Naive thymus-derived CD4-positive, alpha-beta T cell (primary cell): ENCODE measurements at regions not wholly inside any gene's neighbourhood (a gene's known extent, or its start where the extent isn't known, plus 50 kb on each side); places are given as distances from the start of the nearest gene placed in this dataset.

Experiments
- ATAC-seq: fragments of 150-1000 bp; cut with Tn5 transposase; 2 replicates; pipeline ENCODE4 v1.10.0; 2021; ENCODE audit warnings: mild to moderate bottlenecking, moderate library complexity
- CTCF ChIA-PET: fragments of 350-600 bp; sonication (Branson Sonifier 250); formaldehyde crosslinking; loops from one replicate; lab custom pipeline; 2021; ENCODE audit warnings: antibody characterized with exemption; lab: Charles Lee
- POLR2A ChIA-PET: fragments of 350-600 bp; sonication (Branson Sonifier 250); formaldehyde crosslinking; loops from one replicate; lab custom pipeline; 2021; ENCODE audit warnings: antibody characterized with exemption, inconsistent platforms; lab: Charles Lee
- DNase-seq, 9 donors: peaks; one replicate each; pipeline versions ENCODE4 v3.0.0 to v3.0.0-alpha.2; 2020 to 2022; ENCODE audit warnings: mixed read lengths in 1 of 9
- H3K27ac ChIP-seq: one replicate; pipeline ENCODE4 v1.7.0; 2013; ENCODE audit warnings: mild to moderate bottlenecking, low read depth, low read length, moderate library complexity
- H3K27me3 ChIP-seq, 2 donors: one replicate each; pipeline ENCODE4 v1.7.0; 2013; ENCODE audit warnings: low read length in 2 of 2, mild to moderate bottlenecking in 2 of 2, moderate library complexity in 2 of 2; ENCODE audit not compliant: control insufficient read depth in 2 of 2, insufficient read depth in 2 of 2
- H3K36me3 ChIP-seq, 3 experiments: 1 replicate in 2 of 3; 2 replicates in 1 of 3; pipeline ENCODE4 v1.7.0; 2013; ENCODE audit warnings: low read length in 3 of 3, mild to moderate bottlenecking in 3 of 3, moderate library complexity in 1 of 3; ENCODE audit not compliant: insufficient read depth in 3 of 3, control insufficient read depth in 2 of 3
- H3K4me1 ChIP-seq, 2 donors: one replicate each; pipeline ENCODE4 v1.7.0; 2013; ENCODE audit warnings: low read length in 2 of 2, mild to moderate bottlenecking in 2 of 2, moderate library complexity in 1 of 2; ENCODE audit not compliant: control insufficient read depth in 2 of 2, insufficient read depth in 2 of 2
- H3K4me3 ChIP-seq: 2 replicates; pipeline ENCODE4 v1.7.0; 2013; ENCODE audit warnings: mild to moderate bottlenecking, low read length
- H3K9me3 ChIP-seq, 3 experiments: 1 replicate in 2 of 3; 2 replicates in 1 of 3; pipeline ENCODE4 v1.7.0; 2013; ENCODE audit warnings: low read length in 3 of 3; ENCODE audit not compliant: control insufficient read depth in 2 of 3
- H3K27ac Mint-ChIP-seq, 9 donors: one replicate each; pipeline ENCODE4 v1.8.0; 2020 to 2022; ENCODE audit warnings: mixed read lengths in 9 of 9, mild to moderate bottlenecking in 8 of 9, moderate library complexity in 5 of 9, inconsistent platforms in 2 of 9
- H3K27me3 Mint-ChIP-seq, 5 donors: one replicate each; pipeline ENCODE4 v1.8.0; 2021 to 2022; ENCODE audit warnings: mixed read lengths in 5 of 5, mild to moderate bottlenecking in 1 of 5
- H3K36me3 Mint-ChIP-seq, 5 donors: one replicate each; pipeline ENCODE4 v1.8.0; 2020 to 2022; ENCODE audit warnings: mixed read lengths in 5 of 5, mild to moderate bottlenecking in 3 of 5, inconsistent platforms in 1 of 5
- H3K4me1 Mint-ChIP-seq, 7 donors: one replicate each; pipeline ENCODE4 v1.8.0; 2020 to 2022; ENCODE audit warnings: mixed read lengths in 7 of 7, mild to moderate bottlenecking in 3 of 7, inconsistent platforms in 1 of 7
- H3K4me3 Mint-ChIP-seq, 10 donors: one replicate each; pipeline ENCODE4 v1.8.0; 2020 to 2022; ENCODE audit warnings: mild to moderate bottlenecking in 10 of 10, mixed read lengths in 10 of 10, moderate library complexity in 6 of 10, inconsistent platforms in 2 of 10
- H3K9me3 Mint-ChIP-seq, 11 donors: one replicate each; pipeline ENCODE4 v1.8.0; 2020 to 2022; ENCODE audit warnings: mixed read lengths in 11 of 11, mild to moderate bottlenecking in 4 of 11, inconsistent platforms in 1 of 11, moderate library complexity in 1 of 11
- intact Hi-C, 2 donors: fragments of 100-400 bp; cut with micrococcal nuclease; formaldehyde crosslinking; loops; one replicate each; pipeline ENCODE4 v1.15.1; 2023

- Histone ChIP-seq H3K4me1 (no peaks in the 10 kb centered on the region), H3K4me3 (no peak overlapping the region), H3K27me3 (no peaks in the 10 kb centered on the region), H3K36me3 (no peaks in the 10 kb centered on the region), H3K27ac (no peak overlapping the region), H3K9me3 (no peaks in the 10 kb centered on the region)
- Mint-ChIP-seq H3K9me3 (peaks cover 0 to 7% (median 0%) of the 10 kb centered on the region in 11 donors), H3K36me3 (no peaks in the 10 kb centered on the region), H3K4me1 (no peaks in the 10 kb centered on the region), H3K27ac (no peak overlapping the region), H3K4me3 (no peak overlapping the region), H3K27me3 (peaks cover 0 to 4% (median 0%) of the 10 kb centered on the region in 5 donors)
- ATAC-seq, result no peak
- intact Hi-C loops, result no loop called here
- no peak for DNase-seq
- CTCF ChIA-PET, result no interaction called here
- POLR2A ChIA-PET, result no interaction called here
Observed at GRCh38 chr19:28519218-28519779, 693.7 kb downstream of the UQCRFS1 start.

DNA sequence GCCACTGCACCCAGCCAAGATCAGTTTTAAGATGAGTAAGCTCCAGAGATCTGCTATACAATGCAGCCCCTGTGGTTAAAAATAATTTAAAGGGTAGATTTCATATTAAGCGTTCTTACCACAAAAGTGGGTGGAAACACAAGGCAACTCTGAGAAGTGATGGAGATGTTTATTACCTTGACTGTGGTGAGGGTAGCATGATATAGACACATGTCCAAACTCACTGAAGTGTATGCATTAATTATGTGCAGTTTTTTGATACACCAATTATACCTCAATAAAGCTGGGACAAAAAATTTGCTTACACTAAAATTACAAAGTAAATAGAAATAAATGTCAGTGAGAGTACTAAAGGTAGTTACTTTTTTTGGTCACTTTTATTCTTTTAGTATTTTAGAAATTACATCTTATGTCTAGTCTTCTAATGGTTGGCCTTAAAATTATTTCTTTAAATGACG, 696.5 kb downstream of the UQCRFS1 start:
- peaks cover 0 to 2% (median 0%) of the 10 kb centered on the region in 11 donors for H3K9me3 Mint-ChIP-seq
- no peak overlapping the region for H3K27ac Mint-ChIP-seq
- H3K36me3 Mint-ChIP-seq, result no peaks in the 10 kb centered on the region
- ATAC-seq (no peak), DNase-seq (no peak)
- Histone ChIP-seq H3K27ac (no peak overlapping the region), H3K4me1 (no peaks in the 10 kb centered on the region), H3K9me3 (no peaks in the 10 kb centered on the region), H3K4me3 (no peak overlapping the region), H3K36me3 (no peaks in the 10 kb centered on the region), H3K27me3 (no peaks in the 10 kb centered on the region)
- no peak overlapping the region for H3K4me3 Mint-ChIP-seq
- ChIA-PET CTCF (no interaction called here), POLR2A (no interaction called here)
- H3K4me1 Mint-ChIP-seq, result no peaks in the 10 kb centered on the region
- peaks cover 0 to 4% (median 0%) of the 10 kb centered on the region in 5 donors for H3K27me3 Mint-ChIP-seq
- intact Hi-C loops, result no loop called here

GRCh38 chr19:28514166-28514565, 698.8 kb downstream of the UQCRFS1 start:
- H3K4me1 Mint-ChIP-seq, result no peaks in the 10 kb centered on the region
- peaks cover 0 to 7% (median 0%) of the 10 kb centered on the region in 11 donors for H3K9me3 Mint-ChIP-seq
- DNase-seq (no peak), ATAC-seq (no peak)
- Histone ChIP-seq H3K36me3 (no peaks in the 10 kb centered on the region), H3K27me3 (no peaks in the 10 kb centered on the region), H3K4me1 (no peaks in the 10 kb centered on the region), H3K9me3 (no peaks in the 10 kb centered on the region), H3K4me3 (no peak overlapping the region), H3K27ac (no peak overlapping the region)
- ChIA-PET POLR2A (no interaction called here), CTCF (no interaction called here)
- H3K4me3 Mint-ChIP-seq, result no peak overlapping the region
- H3K36me3 Mint-ChIP-seq, result no peaks in the 10 kb centered on the region
- peaks cover 0 to 10% (median 4%) of the 10 kb centered on the region in 5 donors for H3K27me3 Mint-ChIP-seq
- no peak overlapping the region for H3K27ac Mint-ChIP-seq
- intact Hi-C loops, result no loop called here

- POLR2A ChIA-PET, result no interaction called here
- H3K4me3 Mint-ChIP-seq, result no peak overlapping the region
Observed at GRCh38 chr19:28511655-28512054, 701.3 kb downstream of the UQCRFS1 start.

DNA sequence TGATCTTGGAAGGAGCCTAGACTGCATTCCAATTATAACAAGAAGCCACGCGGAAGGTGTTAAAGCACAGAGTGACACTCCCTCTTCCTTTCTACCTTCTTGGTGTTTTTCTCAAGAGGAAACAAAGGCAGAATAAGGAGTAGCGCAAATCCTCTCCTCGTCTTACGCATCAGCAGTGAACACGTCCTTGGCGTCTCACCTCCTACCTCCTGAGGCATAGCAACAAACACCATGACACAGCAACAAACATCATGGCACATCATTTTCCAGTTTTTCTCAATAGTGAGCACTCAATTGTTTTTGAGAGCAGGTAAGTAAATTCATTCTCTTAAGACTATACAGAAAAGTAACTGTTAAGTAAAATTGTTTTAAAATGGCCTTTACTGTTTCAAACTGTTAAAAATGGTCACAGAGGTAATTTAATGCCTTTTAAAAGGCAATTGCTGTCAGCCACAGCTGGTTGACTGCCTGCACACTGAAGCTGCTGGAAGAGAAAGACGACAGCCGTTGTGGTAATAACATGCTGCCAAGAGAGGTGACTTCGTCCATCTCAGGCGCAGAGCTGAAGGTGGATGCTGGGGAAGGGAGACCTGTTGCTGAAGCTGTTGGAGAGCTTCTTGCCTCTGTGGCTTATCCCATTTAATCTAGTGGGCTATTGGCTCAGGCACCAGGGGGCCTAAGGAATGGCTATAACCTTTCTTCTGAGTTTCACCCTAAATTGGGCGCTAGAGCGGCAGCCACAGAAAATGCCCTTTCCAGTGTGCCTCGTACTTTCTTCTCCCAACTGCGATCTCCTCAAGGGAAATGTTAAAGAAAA, 703.7 kb downstream of the UQCRFS1 start:
- Histone ChIP-seq H3K9me3 (no peaks in the 10 kb centered on the region), H3K4me3 (no peak overlapping the region), H3K27me3 (no peaks in the 10 kb centered on the region), H3K4me1 (peaks cover 0 to under 1% of the 10 kb centered on the region in 2 donors), H3K27ac (no peak overlapping the region), H3K36me3 (no peaks in the 10 kb centered on the region)
- H3K9me3 Mint-ChIP-seq, result peaks cover 0 to 8% (median 1%) of the 10 kb centered on the region in 11 donors
- CTCF ChIA-PET, result no interaction called here
- H3K27me3 Mint-ChIP-seq, result peaks cover 0 to 10% (median 6%) of the 10 kb centered on the region in 5 donors
- no peak overlapping the region for H3K4me3 Mint-ChIP-seq
- intact Hi-C loops, result no loop called here
- peaks cover 0 to 26% (median 0%) of the 10 kb centered on the region in 7 donors for H3K4me1 Mint-ChIP-seq
- ATAC-seq (no peak), DNase-seq (no peak)
- no peak overlapping the region for H3K27ac Mint-ChIP-seq
- POLR2A ChIA-PET, result no interaction called here
- no peaks in the 10 kb centered on the region for H3K36me3 Mint-ChIP-seq

More at GRCh38 chr19:28511655-28512054, 701.3 kb downstream of the UQCRFS1 start:
- CTCF ChIA-PET, result no interaction called here
- Mint-ChIP-seq H3K27ac (no peak overlapping the region), H3K27me3 (peaks cover 0 to 12% (median 6%) of the 10 kb centered on the region in 5 donors), H3K36me3 (no peaks in the 10 kb centered on the region), H3K9me3 (peaks cover 0 to 8% (median 1%) of the 10 kb centered on the region in 11 donors), H3K4me1 (peaks cover 0 to 10% (median 0%) of the 10 kb centered on the region in 7 donors)
- intact Hi-C loops, result no loop called here
- no peak for DNase-seq
- no peak overlapping the region for H3K27ac ChIP-seq
- H3K36me3 ChIP-seq, result no peaks in the 10 kb centered on the region
- no peaks in the 10 kb centered on the region for H3K4me1 ChIP-seq
- no peaks in the 10 kb centered on the region for H3K9me3 ChIP-seq
- ATAC-seq, result no peak
- no peak overlapping the region for H3K4me3 ChIP-seq
- H3K27me3 ChIP-seq, result no peaks in the 10 kb centered on the region

DNA sequence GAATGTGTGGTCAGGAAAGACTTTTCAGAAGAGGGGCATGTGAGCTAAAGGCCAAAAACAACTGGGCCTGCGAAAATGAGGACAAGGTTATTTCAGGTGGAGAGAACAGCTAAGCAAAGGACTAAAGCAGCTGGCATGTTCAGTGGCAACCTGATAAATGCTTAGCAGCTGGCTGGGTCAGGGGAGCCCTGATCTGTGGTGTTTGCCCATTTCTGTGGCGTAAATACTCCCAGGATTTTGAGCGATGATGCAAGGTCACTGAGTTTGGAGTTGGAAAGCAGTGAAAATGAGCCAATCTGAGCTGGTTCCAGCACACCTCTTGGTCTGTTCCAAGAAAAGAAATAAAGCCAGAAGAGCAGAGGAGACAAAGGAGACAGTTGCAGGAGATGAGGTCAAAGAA, 704.3 kb downstream of the UQCRFS1 start:
- Mint-ChIP-seq H3K4me1 (peaks cover 0 to 30% (median 0%) of the 10 kb centered on the region in 7 donors), H3K36me3 (no peaks in the 10 kb centered on the region), H3K27me3 (peaks cover 0 to 10% (median 6%) of the 10 kb centered on the region in 5 donors), H3K4me3 (no peak overlapping the region), H3K9me3 (peaks cover 0 to 8% (median 1%) of the 10 kb centered on the region in 11 donors), H3K27ac (no peak overlapping the region)
- POLR2A ChIA-PET, result no interaction called here
- Histone ChIP-seq H3K27me3 (no peaks in the 10 kb centered on the region), H3K4me3 (no peak overlapping the region), H3K4me1 (peaks cover 0 to 4% of the 10 kb centered on the region in 2 donors), H3K27ac (no peak overlapping the region), H3K36me3 (no peaks in the 10 kb centered on the region), H3K9me3 (no peaks in the 10 kb centered on the region)
- CTCF ChIA-PET, result no interaction called here
- no peak for DNase-seq
- no peak for ATAC-seq
- intact Hi-C loops, result no loop called here
